Neural crest cell (in vitro differentiated cells): ENCODE measurements at regions not wholly inside any gene's neighbourhood (a gene's known extent, or its start where the extent isn't known, plus 50 kb on each side); places are given as distances from the start of the nearest gene placed in this dataset.

Source experiments
- DNase-seq: peaks from one replicate; pipeline ENCODE4 v3.0.0; 2021; ENCODE audit warnings: low read depth, mixed read lengths, low spot score
- H3K27ac Mint-ChIP-seq: one replicate; pipeline ENCODE4 v1.8.0; 2021; ENCODE audit warnings: mild to moderate bottlenecking, mixed read lengths; ENCODE audit not compliant: unreplicated experiment
- H3K27me3 Mint-ChIP-seq: 2 replicates; pipeline ENCODE4 v1.8.0; 2021; ENCODE audit warnings: low read depth, mild to moderate bottlenecking, mixed read lengths
- H3K36me3 Mint-ChIP-seq: 2 replicates; pipeline ENCODE4 v1.8.0; 2021; ENCODE audit warnings: low read depth, mild to moderate bottlenecking, mixed read lengths
- H3K4me1 Mint-ChIP-seq: 2 replicates; pipeline ENCODE4 v1.8.0; 2021; ENCODE audit warnings: mixed read lengths
- H3K4me3 Mint-ChIP-seq: one replicate; pipeline ENCODE4 v1.8.0; 2021; ENCODE audit warnings: mild to moderate bottlenecking, mixed read lengths
- H3K9me3 Mint-ChIP-seq: 2 replicates; pipeline ENCODE4 v1.8.0; 2021; ENCODE audit warnings: mixed read lengths
- CTCF ChIP-seq: fragments of 200-600 bp; sonication (generic); conservative IDR thresholded peaks from 2 replicates; pipeline ENCODE4 v1.5.0; 2021; ENCODE audit warnings: antibody characterized with exemption, mild to moderate bottlenecking

- Mint-ChIP-seq H3K4me3 (no peak overlapping the region), H3K9me3 (no peaks in the 10 kb centered on the region), H3K36me3 (no peaks in the 10 kb centered on the region), H3K27ac (no peak overlapping the region), H3K4me1 (peaks cover 46% of the 10 kb centered on the region), H3K27me3 (peaks cover 15% of the 10 kb centered on the region)
- TF ChIP-seq CTCF = no peak
- no peak for DNase-seq
Observed at GRCh38 chr5:68533571-68534084, 318.1 kb downstream of the PIK3R1 start.

- peak overlapping the region; percentile 61 for H3K4me3 Mint-ChIP-seq
- DNase-seq = peak; percentile 14
- peaks cover 52% of the 10 kb centered on the region for H3K4me1 Mint-ChIP-seq
- no peak for TF ChIP-seq CTCF
- H3K36me3 Mint-ChIP-seq = no peaks in the 10 kb centered on the region
- no peaks in the 10 kb centered on the region for H3K9me3 Mint-ChIP-seq
- peak overlapping the region; percentile 94 for H3K27ac Mint-ChIP-seq
- peaks cover 18% of the 10 kb centered on the region for H3K27me3 Mint-ChIP-seq
Observed at GRCh38 chr5:68534131-68534940, 318.8 kb downstream of the PIK3R1 start.

GRCh38 chr5:68534956-68535520 is 319.5 kb downstream of the PIK3R1 start:
- DNase-seq = no peak
- Mint-ChIP-seq H3K4me1 (peaks cover 52% of the 10 kb centered on the region), H3K4me3 (no peak overlapping the region), H3K9me3 (no peaks in the 10 kb centered on the region), H3K36me3 (no peaks in the 10 kb centered on the region), H3K27me3 (peaks cover 18% of the 10 kb centered on the region), H3K27ac (peak overlapping the region; percentile 94)
- TF ChIP-seq CTCF = no peak

- Mint-ChIP-seq H3K27me3 (peaks cover 13% of the 10 kb centered on the region), H3K36me3 (no peaks in the 10 kb centered on the region), H3K9me3 (no peaks in the 10 kb centered on the region), H3K4me1 (peaks cover 61% of the 10 kb centered on the region), H3K4me3 (no peak overlapping the region), H3K27ac (no peak overlapping the region)
- no peak for DNase-seq
- no peak for TF ChIP-seq CTCF
Observed at GRCh38 chr5:68538814-68539420, 323.4 kb downstream of the PIK3R1 start.

GRCh38 chr5:68540798-68541590 is 325.4 kb downstream of the PIK3R1 start:
- H3K27me3 Mint-ChIP-seq = peaks cover 5% of the 10 kb centered on the region
- no peak for TF ChIP-seq CTCF

More at GRCh38 chr5:68540798-68541590, 325.4 kb downstream of the PIK3R1 start:
- Mint-ChIP-seq H3K36me3 (no peaks in the 10 kb centered on the region), H3K4me3 (no peak overlapping the region), H3K9me3 (no peaks in the 10 kb centered on the region), H3K4me1 (peaks cover 59% of the 10 kb centered on the region), H3K27ac (no peak overlapping the region)
- no peak for DNase-seq
